Panc1 (cell line): ENCODE measurements at regions not wholly inside any gene's neighbourhood (a gene's known extent, or its start where the extent isn't known, plus 50 kb on each side); places are given as distances from the start of the nearest gene placed in this dataset.

Source experiments
- ATAC-seq: fragments of 200-7000 bp; cut with Tn5 transposase; 2 replicates; pipeline ENCODE4 v1.9.1; 2020; ENCODE audit warnings: mild to moderate bottlenecking, moderate library complexity
- BruUV-seq: library from RNA; stranded (reverse); fragments of 400-500 nt; replicated peaks from 2 replicates; lab custom pipeline; 2021; lab: Mats Ljungman, UMichigan
- CTCF ChIA-PET: fragments of 300-600 bp; sonication (Branson Sonifier 250); formaldehyde crosslinking; loops from one replicate; lab custom pipeline; 2022; ENCODE audit warnings: antibody characterized with exemption; lab: Charles Lee
- POLR2A ChIA-PET: fragments of 300-600 bp; sonication (Branson Sonifier 250); formaldehyde crosslinking; loops from one replicate; lab custom pipeline; 2022; ENCODE audit warnings: antibody characterized with exemption; lab: Charles Lee
- DNase-seq: peaks from one replicate; pipeline ENCODE4 v3.0.0-alpha.2; 2010; ENCODE audit warnings: low read depth, low spot score
- H3K27ac ChIP-seq: 2 replicates; pipeline ENCODE4 v1.5.1; 2011; ENCODE audit warnings: mild to moderate bottlenecking, low read length, inconsistent platforms
- H3K27me3 ChIP-seq: fragments of 200-500 bp; sonication (Bioruptor generic); 2 replicates; pipeline ENCODE4 v1.6.0; 2014; ENCODE audit warnings: low read length, inconsistent platforms; ENCODE audit not compliant: control insufficient read depth, insufficient read depth
- H3K36me3 ChIP-seq: fragments of 200-500 bp; sonication (Bioruptor generic); 2 replicates; pipeline ENCODE4 v1.5.1; 2014; ENCODE audit warnings: inconsistent platforms, mild to moderate bottlenecking, low read length, moderate library complexity; ENCODE audit not compliant: control insufficient read depth, insufficient read depth
- H3K4me1 ChIP-seq: 2 replicates; pipeline ENCODE4 v1.5.1; 2011; ENCODE audit warnings: inconsistent platforms, mild to moderate bottlenecking, low read length, moderate library complexity; ENCODE audit not compliant: control insufficient read depth, insufficient read depth
- H3K4me3 ChIP-seq, 2 experiments: 2 replicates each; pipeline ENCODE4 v1.5.1; 2011 to 2012; ENCODE audit warnings: low read depth in 2 of 2, low read length in 2 of 2, mild to moderate bottlenecking in 2 of 2, inconsistent platforms in 1 of 2, moderate library complexity in 1 of 2
- H3K9me3 ChIP-seq: fragments of 200-500 bp; sonication (Bioruptor generic); 2 replicates; pipeline ENCODE4 v1.5.1; 2014; ENCODE audit warnings: low read depth, mild to moderate bottlenecking, inconsistent platforms, low read length, moderate library complexity; ENCODE audit not compliant: control insufficient read depth, insufficient read depth
- POLR2AphosphoS5 ChIP-seq: IDR thresholded peaks from 2 replicates; pipeline ENCODE4 v1.6.1; 2012; ENCODE audit warnings: mild to moderate bottlenecking, low read depth, low read length, moderate library complexity
- SIN3A ChIP-seq: IDR thresholded peaks from 2 replicates; pipeline ENCODE4 v1.6.1; 2012; ENCODE audit warnings: low read depth, mild to moderate bottlenecking, low read length, moderate library complexity, borderline replicate concordance; ENCODE audit not compliant: insufficient read depth
- TCF7L2 ChIP-seq: IDR thresholded peaks from 2 replicates; pipeline ENCODE4 v1.6.1; 2011; ENCODE audit warnings: mild to moderate bottlenecking, low read depth, low read length, inconsistent platforms
- in situ Hi-C: cut with HindIII; loops from 2 replicates; pipeline ENCODE4 v1.10.0; 2016; ENCODE audit warnings: low sequenced_read_pairs, low pct_unique_long_range_greater_than_20kb
- intact Hi-C: fragments of 100-400 bp; cut with micrococcal nuclease; formaldehyde crosslinking; loops from one replicate; pipeline ENCODE4 v1.10.0; 2022; ENCODE audit not compliant: unreplicated experiment
- TF ChIP-seq, protein P1 (sequence below), 2 experiments: IDR thresholded peaks; 2 replicates each; pipeline ENCODE4 v1.6.1; 2011 to 2012; ENCODE audit warnings: low read depth in 2 of 2, control low read depth in 1 of 2, low read length in 1 of 2, mild to moderate bottlenecking in 1 of 2, moderate library complexity in 1 of 2; ENCODE audit not compliant: insufficient read depth in 1 of 2
- TF ChIP-seq, protein P2 (sequence below): fragments of 450-650 bp; IDR thresholded peaks from 2 replicates; pipeline ENCODE4 v1.5.1; 2017; ENCODE audit warnings: mild to moderate bottlenecking

- in situ Hi-C loops, result no loop called here
- BruUV-seq, result no TSS peak
- POLR2A ChIA-PET, result no interaction called here
These were observed 276.9 kb downstream of the NOVA1 start for GRCh38 chr14:26320886-26321285.

GRCh38 chr14:26319139-26319864 is 278.5 kb downstream of the NOVA1 start:
- DNase-seq, result no peak
- ChIA-PET POLR2A (no interaction called here), CTCF (no interaction called here)
- TF ChIP-seq, protein P1, sequence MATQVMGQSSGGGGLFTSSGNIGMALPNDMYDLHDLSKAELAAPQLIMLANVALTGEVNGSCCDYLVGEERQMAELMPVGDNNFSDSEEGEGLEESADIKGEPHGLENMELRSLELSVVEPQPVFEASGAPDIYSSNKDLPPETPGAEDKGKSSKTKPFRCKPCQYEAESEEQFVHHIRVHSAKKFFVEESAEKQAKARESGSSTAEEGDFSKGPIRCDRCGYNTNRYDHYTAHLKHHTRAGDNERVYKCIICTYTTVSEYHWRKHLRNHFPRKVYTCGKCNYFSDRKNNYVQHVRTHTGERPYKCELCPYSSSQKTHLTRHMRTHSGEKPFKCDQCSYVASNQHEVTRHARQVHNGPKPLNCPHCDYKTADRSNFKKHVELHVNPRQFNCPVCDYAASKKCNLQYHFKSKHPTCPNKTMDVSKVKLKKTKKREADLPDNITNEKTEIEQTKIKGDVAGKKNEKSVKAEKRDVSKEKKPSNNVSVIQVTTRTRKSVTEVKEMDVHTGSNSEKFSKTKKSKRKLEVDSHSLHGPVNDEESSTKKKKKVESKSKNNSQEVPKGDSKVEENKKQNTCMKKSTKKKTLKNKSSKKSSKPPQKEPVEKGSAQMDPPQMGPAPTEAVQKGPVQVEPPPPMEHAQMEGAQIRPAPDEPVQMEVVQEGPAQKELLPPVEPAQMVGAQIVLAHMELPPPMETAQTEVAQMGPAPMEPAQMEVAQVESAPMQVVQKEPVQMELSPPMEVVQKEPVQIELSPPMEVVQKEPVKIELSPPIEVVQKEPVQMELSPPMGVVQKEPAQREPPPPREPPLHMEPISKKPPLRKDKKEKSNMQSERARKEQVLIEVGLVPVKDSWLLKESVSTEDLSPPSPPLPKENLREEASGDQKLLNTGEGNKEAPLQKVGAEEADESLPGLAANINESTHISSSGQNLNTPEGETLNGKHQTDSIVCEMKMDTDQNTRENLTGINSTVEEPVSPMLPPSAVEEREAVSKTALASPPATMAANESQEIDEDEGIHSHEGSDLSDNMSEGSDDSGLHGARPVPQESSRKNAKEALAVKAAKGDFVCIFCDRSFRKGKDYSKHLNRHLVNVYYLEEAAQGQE (IDR thresholded peaks at IDR 0.05; ENCODE audit: insufficient read depth in 1 of 2, low read depth in 2 of 2, low read length in 1 of 2), result no peak
- TF ChIP-seq POLR2AphosphoS5, result no peak
- no peak for TF ChIP-seq TCF7L2
- no peak for TF ChIP-seq SIN3A
- TF ChIP-seq, protein P2, sequence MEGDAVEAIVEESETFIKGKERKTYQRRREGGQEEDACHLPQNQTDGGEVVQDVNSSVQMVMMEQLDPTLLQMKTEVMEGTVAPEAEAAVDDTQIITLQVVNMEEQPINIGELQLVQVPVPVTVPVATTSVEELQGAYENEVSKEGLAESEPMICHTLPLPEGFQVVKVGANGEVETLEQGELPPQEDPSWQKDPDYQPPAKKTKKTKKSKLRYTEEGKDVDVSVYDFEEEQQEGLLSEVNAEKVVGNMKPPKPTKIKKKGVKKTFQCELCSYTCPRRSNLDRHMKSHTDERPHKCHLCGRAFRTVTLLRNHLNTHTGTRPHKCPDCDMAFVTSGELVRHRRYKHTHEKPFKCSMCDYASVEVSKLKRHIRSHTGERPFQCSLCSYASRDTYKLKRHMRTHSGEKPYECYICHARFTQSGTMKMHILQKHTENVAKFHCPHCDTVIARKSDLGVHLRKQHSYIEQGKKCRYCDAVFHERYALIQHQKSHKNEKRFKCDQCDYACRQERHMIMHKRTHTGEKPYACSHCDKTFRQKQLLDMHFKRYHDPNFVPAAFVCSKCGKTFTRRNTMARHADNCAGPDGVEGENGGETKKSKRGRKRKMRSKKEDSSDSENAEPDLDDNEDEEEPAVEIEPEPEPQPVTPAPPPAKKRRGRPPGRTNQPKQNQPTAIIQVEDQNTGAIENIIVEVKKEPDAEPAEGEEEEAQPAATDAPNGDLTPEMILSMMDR, result no peak
- Histone ChIP-seq H3K4me3 (no peak overlapping the region), H3K9me3 (no peaks in the 10 kb centered on the region), H3K27ac (no peak overlapping the region), H3K27me3 (no peaks in the 10 kb centered on the region), H3K4me1 (no peaks in the 10 kb centered on the region), H3K36me3 (no peaks in the 10 kb centered on the region)
- no TSS peak for BruUV-seq
- in situ Hi-C loops, result no loop called here
- intact Hi-C loops, result no loop called here
- no peak for ATAC-seq

More at GRCh38 chr14:26320886-26321285, 276.9 kb downstream of the NOVA1 start:
- H3K27me3 ChIP-seq, result no peaks in the 10 kb centered on the region
- H3K27ac ChIP-seq, result no peak overlapping the region
- no peaks in the 10 kb centered on the region for H3K4me1 ChIP-seq
- H3K9me3 ChIP-seq, result no peaks in the 10 kb centered on the region
- no peaks in the 10 kb centered on the region for H3K36me3 ChIP-seq
- TF ChIP-seq SIN3A (no peak), POLR2AphosphoS5 (no peak), TCF7L2 (no peak)
- TF ChIP-seq, protein P1 (IDR thresholded peaks at IDR 0.05; ENCODE audit: insufficient read depth in 1 of 2, low read depth in 2 of 2, low read length in 1 of 2), result no peak
- TF ChIP-seq, protein P2, result no peak
- DNase-seq (no peak), ATAC-seq (no peak)
- CTCF ChIA-PET, result no interaction called here
- intact Hi-C loops, result no loop called here
- H3K4me3 ChIP-seq, result no peak overlapping the region
